ENCODE measurements at regions not wholly inside any gene's neighbourhood (a gene's known extent, or its start where the extent isn't known, plus 50 kb on each side); places are given as distances from the start of the nearest gene placed in this dataset.

- TF ChIP-seq EZH2 (IDR thresholded peaks at IDR 0.05; ENCODE audit: borderline replicate concordance, low read depth, low read length, severe bottlenecking) (no peak), CTCF (IDR thresholded peaks at IDR 0.05; ENCODE audit: borderline replicate concordance, extremely low read depth, low read length, poor library complexity, severe bottlenecking) (no peak)
Measured at GRCh38 chr14:66072190-66073084, 413.7 kb upstream of the CCDC196 start.
